Trophoblast cell (in vitro differentiated cells and primary cell): ENCODE measurements at regions not wholly inside any gene's neighbourhood (a gene's known extent, or its start where the extent isn't known, plus 50 kb on each side); places are given as distances from the start of the nearest gene placed in this dataset.
A peak's percentile ranks its signal among the peaks of the same experiment; 100 is the strongest.

Experiments used
- DNase-seq, 2 donors: peaks; one replicate each; pipeline ENCODE4 v3.0.0-alpha.2; 2016
- H2AFZ ChIP-seq: 2 replicates; pipeline ENCODE4 v1.6.1; 2013; ENCODE audit warnings: low read length, moderate library complexity, mild to moderate bottlenecking; ENCODE audit not compliant: insufficient read depth, poor library complexity
- H2AK5ac ChIP-seq: 2 replicates; pipeline ENCODE4 v1.6.1; 2013; ENCODE audit warnings: mild to moderate bottlenecking, low read length
- H2BK120ac ChIP-seq: 2 replicates; pipeline ENCODE4 v1.6.1; 2013; ENCODE audit warnings: low read length, mild to moderate bottlenecking, moderate library complexity; ENCODE audit not compliant: insufficient read depth, poor library complexity
- H2BK12ac ChIP-seq: 2 replicates; pipeline ENCODE4 v1.6.1; 2013; ENCODE audit warnings: mild to moderate bottlenecking, low read length, moderate library complexity
- H2BK5ac ChIP-seq: 2 replicates; pipeline ENCODE4 v1.6.1; 2013; ENCODE audit warnings: low read length, low read depth, moderate library complexity, mild to moderate bottlenecking; ENCODE audit not compliant: poor library complexity
- H3K14ac ChIP-seq: 2 replicates; pipeline ENCODE4 v1.6.1; 2013; ENCODE audit warnings: mild to moderate bottlenecking, low read length
- H3K18ac ChIP-seq: 2 replicates; pipeline ENCODE4 v1.6.1; 2013; ENCODE audit warnings: mild to moderate bottlenecking, low read length
- H3K23ac ChIP-seq: 2 replicates; pipeline ENCODE4 v1.6.1; 2013; ENCODE audit warnings: low read length
- H3K27ac ChIP-seq: 2 replicates; pipeline ENCODE4 v1.5.1; 2013; ENCODE audit warnings: low read depth, mild to moderate bottlenecking, inconsistent platforms, low read length, moderate library complexity
- H3K27me3 ChIP-seq: 2 replicates; pipeline ENCODE4 v1.6.1; 2013; ENCODE audit warnings: inconsistent platforms, mild to moderate bottlenecking, low read length, moderate library complexity; ENCODE audit not compliant: insufficient read depth
- H3K36me3 ChIP-seq, 2 experiments: 1 replicate in 1 of 2; 2 replicates in 1 of 2; pipeline ENCODE4 v1.6.1; 2013; ENCODE audit warnings: low read length in 2 of 2, mild to moderate bottlenecking in 2 of 2, moderate library complexity in 1 of 2; ENCODE audit not compliant: insufficient read depth in 2 of 2, control insufficient read depth in 1 of 2
- H3K4ac ChIP-seq: 2 replicates; pipeline ENCODE4 v1.6.1; 2013; ENCODE audit warnings: low read depth, mild to moderate bottlenecking, low read length, moderate library complexity
- H3K4me1 ChIP-seq, 2 experiments: 1 replicate in 1 of 2; 2 replicates in 1 of 2; pipeline ENCODE4 v1.6.1; 2013; ENCODE audit warnings: low read length in 2 of 2, mild to moderate bottlenecking in 2 of 2, moderate library complexity in 1 of 2; ENCODE audit not compliant: insufficient read depth in 2 of 2, control insufficient read depth in 1 of 2
- H3K4me2 ChIP-seq: 2 replicates; pipeline ENCODE4 v1.6.1; 2013; ENCODE audit warnings: inconsistent platforms, mild to moderate bottlenecking, low read length, moderate library complexity
- H3K4me3 ChIP-seq: 2 replicates; pipeline ENCODE4 v1.5.1; 2013; ENCODE audit warnings: mild to moderate bottlenecking, low read depth, low read length, inconsistent platforms
- H3K79me1 ChIP-seq: one replicate; pipeline ENCODE4 v1.6.1; 2013; ENCODE audit warnings: low read length
- H3K79me2 ChIP-seq: 2 replicates; pipeline ENCODE4 v1.6.1; 2013; ENCODE audit warnings: low read length, mild to moderate bottlenecking; ENCODE audit not compliant: control insufficient read depth, insufficient read depth, poor library complexity
- H3K9ac ChIP-seq: 2 replicates; pipeline ENCODE4 v1.6.1; 2013; ENCODE audit warnings: mild to moderate bottlenecking, low read length
- H3K9me3 ChIP-seq: 2 replicates; pipeline ENCODE4 v1.6.1; 2013; ENCODE audit warnings: low read depth, mild to moderate bottlenecking, control low read depth, inconsistent platforms, low read length; ENCODE audit not compliant: insufficient read depth
- H4K12ac ChIP-seq: 2 replicates; pipeline ENCODE4 v1.6.1; 2013; ENCODE audit warnings: low read depth, mild to moderate bottlenecking, low read length, moderate library complexity
- H4K8ac ChIP-seq: 2 replicates; pipeline ENCODE4 v1.6.1; 2013; ENCODE audit warnings: low read depth, mild to moderate bottlenecking, low read length, moderate library complexity
- H4K91ac ChIP-seq: one replicate; pipeline ENCODE4 v1.6.1; 2013; ENCODE audit warnings: low read depth, mild to moderate bottlenecking, low read length, moderate library complexity
- WGBS: extraction: QIAGEN DNeasy Blood & Tissue Kit; methylation state at CpG from one replicate; pipeline ENCODE4 v1.1.7; 2013; ENCODE audit warnings: missing lambda C conversion rate; ENCODE audit not compliant: insufficient read length, insufficient coverage; ENCODE audit errors: extremely low coverage; 5-methylcytosine and 5-hydroxymethylcytosine counted together

GRCh38 chr20:53738039-53738944, 144.7 kb upstream of the ZNF217 start:
- peak overlapping the region; percentile 98 for H2BK120ac ChIP-seq
- no peak overlapping the region for H3K23ac ChIP-seq
- no peaks in the 10 kb centered on the region for H3K27me3 ChIP-seq
- no peaks in the 10 kb centered on the region for H3K36me3 ChIP-seq
- peak overlapping the region; percentile 19 for H3K14ac ChIP-seq
- peak overlapping the region; percentile 78 for H4K8ac ChIP-seq
- H3K79me1 ChIP-seq, result peaks cover 46% of the 10 kb centered on the region
- no peak overlapping the region for H3K4me3 ChIP-seq
- no peaks in the 10 kb centered on the region for H3K9me3 ChIP-seq
- peaks cover 19 to 31% of the 10 kb centered on the region in 2 experiments for H3K4me1 ChIP-seq
- H2AK5ac ChIP-seq, result no peak overlapping the region
- peak overlapping the region; percentile 99 for H3K27ac ChIP-seq
- peak overlapping the region; percentile 98 for H2BK5ac ChIP-seq
- peaks cover 5% of the 10 kb centered on the region for H3K79me2 ChIP-seq
- H4K91ac ChIP-seq, result peak overlapping the region; percentile 88
- H2BK12ac ChIP-seq, result peak overlapping the region; percentile 27
- no CpG with 5 or more reads among the region's 26 CpGs for WGBS
- H2AFZ ChIP-seq, result peak overlapping the region; percentile 40
- peak overlapping the region; percentile 18 for H3K4ac ChIP-seq
- H4K12ac ChIP-seq, result no peak overlapping the region
- H3K18ac ChIP-seq, result peak overlapping the region; percentile 25
- DNase-seq, result peak; percentile 91 to 94
- peak overlapping the region; percentile 26 for H3K4me2 ChIP-seq
- H3K9ac ChIP-seq, result no peak overlapping the region

- WGBS, result no CpG with 5 or more reads among the region's 8 CpGs
Observed at GRCh38 chr20:53737396-53738038, 143.9 kb upstream of the ZNF217 start.

GRCh38 chr20:53736757-53737395, 143.2 kb upstream of the ZNF217 start:
- H2AFZ ChIP-seq, result no peak overlapping the region
- H4K12ac ChIP-seq, result peak overlapping the region; percentile 80
- peak overlapping the region; percentile 92 for H3K14ac ChIP-seq
- H3K9ac ChIP-seq, result no peak overlapping the region
- peak overlapping the region; percentile 38 for H3K4me2 ChIP-seq
- H4K91ac ChIP-seq, result peak overlapping the region; percentile 88
- no peak overlapping the region for H3K23ac ChIP-seq
- no peaks in the 10 kb centered on the region for H3K27me3 ChIP-seq
- H3K79me1 ChIP-seq, result peaks cover 50% of the 10 kb centered on the region
- H3K4ac ChIP-seq, result peak overlapping the region; percentile 42
- H3K27ac ChIP-seq, result peak overlapping the region; percentile 99
- peak overlapping the region; percentile 92 for H4K8ac ChIP-seq
- H3K9me3 ChIP-seq, result no peaks in the 10 kb centered on the region
- peaks cover 19 to 31% of the 10 kb centered on the region in 2 experiments for H3K4me1 ChIP-seq
- peak in 1 of 2 donors; percentile 60 for DNase-seq
- H3K4me3 ChIP-seq, result no peak overlapping the region
- H3K79me2 ChIP-seq, result peaks cover 5% of the 10 kb centered on the region
- peak overlapping the region; percentile 1 for H2AK5ac ChIP-seq
- WGBS, result no CpG with 5 or more reads among the region's 6 CpGs
- peak overlapping the region; percentile 98 for H2BK5ac ChIP-seq
- H2BK12ac ChIP-seq, result peak overlapping the region; percentile 95
- peak overlapping the region; percentile 72 for H3K18ac ChIP-seq
- H2BK120ac ChIP-seq, result peak overlapping the region; percentile 98
- H3K36me3 ChIP-seq, result no peaks in the 10 kb centered on the region

More at GRCh38 chr20:53737396-53738038, 143.9 kb upstream of the ZNF217 start:
- H3K79me2 ChIP-seq, result peaks cover 5% of the 10 kb centered on the region
- peak overlapping the region; percentile 16 for H3K4me2 ChIP-seq
- H2AK5ac ChIP-seq, result peak overlapping the region; percentile 1
- peak overlapping the region; percentile 80 for H4K12ac ChIP-seq
- peak overlapping the region; percentile 98 for H2BK5ac ChIP-seq
- peak overlapping the region; percentile 88 for H4K91ac ChIP-seq
- peak overlapping the region; percentile 92 for H4K8ac ChIP-seq
- peak overlapping the region; percentile 92 for H3K14ac ChIP-seq
- H3K9ac ChIP-seq, result peak overlapping the region; percentile 25
- peak overlapping the region; percentile 25 for H3K18ac ChIP-seq
- H3K9me3 ChIP-seq, result no peaks in the 10 kb centered on the region
- H3K23ac ChIP-seq, result no peak overlapping the region
- H2BK120ac ChIP-seq, result peak overlapping the region; percentile 98
- H3K36me3 ChIP-seq, result no peaks in the 10 kb centered on the region
- H3K27ac ChIP-seq, result peak overlapping the region; percentile 99
- no peak overlapping the region for H2AFZ ChIP-seq
- peaks cover 19 to 31% of the 10 kb centered on the region in 2 experiments for H3K4me1 ChIP-seq
- no peak overlapping the region for H3K4me3 ChIP-seq
- H2BK12ac ChIP-seq, result peak overlapping the region; percentile 95
- peak in 1 of 2 donors; percentile 42 for DNase-seq
- H3K4ac ChIP-seq, result peak overlapping the region; percentile 42
- peaks cover 48% of the 10 kb centered on the region for H3K79me1 ChIP-seq
- H3K27me3 ChIP-seq, result no peaks in the 10 kb centered on the region

- no peak overlapping the region for H2AFZ ChIP-seq
- H3K18ac ChIP-seq, result peak overlapping the region; percentile 72
- H3K4me3 ChIP-seq, result no peak overlapping the region
- peaks cover 19 to 31% of the 10 kb centered on the region in 2 experiments for H3K4me1 ChIP-seq
- H3K27ac ChIP-seq, result peak overlapping the region; percentile 99
- peak overlapping the region; percentile 98 for H2BK5ac ChIP-seq
- no peaks in the 10 kb centered on the region for H3K27me3 ChIP-seq
- peak overlapping the region; percentile 77 for H3K14ac ChIP-seq
- no CpG with 5 or more reads among the region's 7 CpGs for WGBS
- H3K79me2 ChIP-seq, result peaks cover 5% of the 10 kb centered on the region
- H3K9ac ChIP-seq, result no peak overlapping the region
- peak overlapping the region; percentile 76 for H3K4ac ChIP-seq
- peak overlapping the region; percentile 97 for H2BK120ac ChIP-seq
- H3K9me3 ChIP-seq, result no peaks in the 10 kb centered on the region
- H3K23ac ChIP-seq, result no peak overlapping the region
- peaks cover 50% of the 10 kb centered on the region for H3K79me1 ChIP-seq
- peak overlapping the region; percentile 42 for H3K4me2 ChIP-seq
- peak; percentile 59 to 81 for DNase-seq
- no peak overlapping the region for H4K12ac ChIP-seq
- H2BK12ac ChIP-seq, result peak overlapping the region; percentile 93
- peak overlapping the region; percentile 67 for H2AK5ac ChIP-seq
- peak overlapping the region; percentile 92 for H4K91ac ChIP-seq
- H3K36me3 ChIP-seq, result no peaks in the 10 kb centered on the region
- H4K8ac ChIP-seq, result peak overlapping the region; percentile 78
Observed at GRCh38 chr20:53736122-53736756, 142.6 kb upstream of the ZNF217 start.
